ENCODE measurements at regions not wholly inside any gene's neighbourhood (a gene's known extent, or its start where the extent isn't known, plus 50 kb on each side); places are given as distances from the start of the nearest gene placed in this dataset.
A peak's percentile ranks its signal among the peaks of the same experiment; 100 is the strongest.

GRCh38 chr3:157573780-157574378 lies 70.7 kb upstream of the VEPH1 start:
- TF ChIP-seq POLR2AphosphoS5 (IDR thresholded peaks at IDR 0.05) (no peak), POLR2A (IDR thresholded peaks at IDR 0.05) (no peak), CTCF (IDR thresholded peaks at IDR 0.05) (no peak)
- Histone ChIP-seq H3K4me3 (no peak overlapping the region), H3K27me3 (replicated peaks; ENCODE audit: insufficient read depth) (no peaks in the 10 kb centered on the region), H3K36me3 (no peaks in the 10 kb centered on the region), H3K4me1 (replicated peaks) (no peaks in the 10 kb centered on the region), H3K27ac (no peak overlapping the region), H3K9me3 (no peaks in the 10 kb centered on the region)
- no peak for DNase-seq (ENCODE audit: low spot score)
- intact Hi-C loops (cut with DNase I): loop anchor here (2.0 to 10.0 kb wide), 2 partner anchors 41 to 369 kb away; no protein-coding TSS in a partner anchor
- 61% methylated on average over 1 of the region's 1 CpG for whole genome bisulfite sequencing

GRCh38 chr3:157573281-157573680 lies 70.1 kb upstream of the VEPH1 start:
- Histone ChIP-seq H3K27ac (no peak overlapping the region), H3K36me3 (no peaks in the 10 kb centered on the region), H3K4me3 (no peak overlapping the region), H3K27me3 (replicated peaks; ENCODE audit: insufficient read depth) (no peaks in the 10 kb centered on the region), H3K9me3 (no peaks in the 10 kb centered on the region), H3K4me1 (replicated peaks) (no peaks in the 10 kb centered on the region)
- intact Hi-C loops (cut with DNase I): loop anchor here (2.0 to 10.0 kb wide), 2 partner anchors 40 to 368 kb away; no protein-coding TSS in a partner anchor
- DNase-seq (ENCODE audit: low spot score): no peak
- 58% methylated on average over 1 of the region's 1 CpG for WGBS
- no peak for TF ChIP-seq POLR2A (IDR thresholded peaks at IDR 0.05)
- TF ChIP-seq POLR2AphosphoS5 (IDR thresholded peaks at IDR 0.05): no peak
- TF ChIP-seq CTCF (IDR thresholded peaks at IDR 0.05): no peak

DNA sequence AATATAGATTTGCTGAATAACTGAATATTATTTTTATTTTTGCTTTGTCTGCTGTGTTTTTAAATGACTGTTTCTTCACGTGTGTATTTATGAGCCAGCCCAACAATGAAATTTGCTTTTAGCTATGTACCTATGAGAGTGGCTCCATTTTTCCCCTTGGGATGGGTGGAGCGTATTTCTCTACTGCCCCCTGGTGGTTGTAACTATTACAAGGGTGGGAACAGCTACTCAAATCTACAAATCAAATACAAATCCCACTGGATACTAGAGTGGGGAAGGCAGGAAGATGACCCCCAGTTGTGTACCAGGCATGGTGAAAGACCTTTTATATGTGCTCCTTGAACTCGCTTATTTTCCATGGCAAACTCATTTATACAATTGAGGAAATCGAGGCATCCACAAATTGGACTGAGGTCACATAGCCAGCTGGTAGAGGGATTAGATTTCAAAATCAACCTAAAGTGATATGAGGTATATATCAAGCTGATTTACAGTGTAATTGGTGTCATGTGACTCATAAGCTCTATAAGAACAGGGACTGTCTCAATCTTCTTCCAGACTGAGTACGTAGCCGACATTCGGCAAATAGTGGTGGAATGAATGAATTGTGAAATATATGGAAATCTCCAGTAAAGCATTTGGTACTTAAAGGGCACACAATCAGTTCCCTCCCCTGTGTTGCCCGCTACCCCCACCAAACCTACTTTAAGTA lies 69.5 kb upstream of the VEPH1 start:
- H3K27ac ChIP-seq: no peak overlapping the region
- H3K27me3 ChIP-seq (replicated peaks; ENCODE audit: insufficient read depth): no peaks in the 10 kb centered on the region
- H3K36me3 ChIP-seq: no peaks in the 10 kb centered on the region
- peak; percentile 45 for DNase-seq (ENCODE audit: low spot score)
- WGBS: 74% methylated on average over 8 of the region's 8 CpGs
- no peaks in the 10 kb centered on the region for H3K4me1 ChIP-seq (replicated peaks)
- no peak overlapping the region for H3K4me3 ChIP-seq
- intact Hi-C loops (cut with DNase I): loop anchor here (2.0 to 10.0 kb wide), 2 partner anchors 40 to 368 kb away; no protein-coding TSS in a partner anchor
- no peaks in the 10 kb centered on the region for H3K9me3 ChIP-seq
- no peak for TF ChIP-seq POLR2AphosphoS5 (IDR thresholded peaks at IDR 0.05)
- TF ChIP-seq POLR2A (IDR thresholded peaks at IDR 0.05): no peak
- TF ChIP-seq CTCF (IDR thresholded peaks at IDR 0.05): peak; percentile 44 to 81 (median 64)

- 74% methylated on average over 1 of the region's 1 CpG for WGBS
- no peak for TF ChIP-seq POLR2A (IDR thresholded peaks at IDR 0.05)
- TF ChIP-seq CTCF (IDR thresholded peaks at IDR 0.05): no peak
- TF ChIP-seq POLR2AphosphoS5 (IDR thresholded peaks at IDR 0.05): no peak
- H3K36me3 ChIP-seq: no peaks in the 10 kb centered on the region
- H3K4me1 ChIP-seq (replicated peaks): no peaks in the 10 kb centered on the region
- no peaks in the 10 kb centered on the region for H3K9me3 ChIP-seq
- no peaks in the 10 kb centered on the region for H3K27me3 ChIP-seq (replicated peaks; ENCODE audit: insufficient read depth)
- intact Hi-C loops (cut with DNase I): no loop called here
- no peak for DNase-seq (ENCODE audit: low spot score)
- no peak overlapping the region for H3K27ac ChIP-seq
- no peak overlapping the region for H3K4me3 ChIP-seq
These were observed 63.4 kb upstream of the VEPH1 start for GRCh38 chr3:157566596-157566995.

GRCh38 chr3:157559401-157559800 lies 56.2 kb upstream of the VEPH1 start:
- TF ChIP-seq POLR2A (IDR thresholded peaks at IDR 0.05) (no peak), POLR2AphosphoS5 (IDR thresholded peaks at IDR 0.05) (no peak), CTCF (IDR thresholded peaks at IDR 0.05) (no peak)
- Histone ChIP-seq H3K27me3 (replicated peaks; ENCODE audit: insufficient read depth) (no peaks in the 10 kb centered on the region), H3K36me3 (no peaks in the 10 kb centered on the region), H3K9me3 (no peaks in the 10 kb centered on the region), H3K27ac (no peak overlapping the region), H3K4me3 (no peak overlapping the region), H3K4me1 (replicated peaks) (no peaks in the 10 kb centered on the region)
- DNase-seq (ENCODE audit: low spot score): no peak
- WGBS: 95% methylated on average over 1 of the region's 1 CpG
- intact Hi-C loops (cut with DNase I): no loop called here

Measured in prostate gland (tissue), 2 donors.